GM12872 (cell line): ENCODE measurements at regions not wholly inside any gene's neighbourhood (a gene's known extent, or its start where the extent isn't known, plus 50 kb on each side); places are given as distances from the start of the nearest gene placed in this dataset.

Experiments used
- TF ChIP-seq, protein P1 (sequence below): IDR thresholded peaks from 3 replicates; pipeline ENCODE4 v1.5.1; 2011; ENCODE audit warnings: low read depth, mild to moderate bottlenecking, low read length, moderate library complexity; ENCODE audit not compliant: insufficient read depth

GRCh38 chr11:115556984-115557383 is 52.8 kb upstream of the CADM1 start:
- TF ChIP-seq, protein P1, sequence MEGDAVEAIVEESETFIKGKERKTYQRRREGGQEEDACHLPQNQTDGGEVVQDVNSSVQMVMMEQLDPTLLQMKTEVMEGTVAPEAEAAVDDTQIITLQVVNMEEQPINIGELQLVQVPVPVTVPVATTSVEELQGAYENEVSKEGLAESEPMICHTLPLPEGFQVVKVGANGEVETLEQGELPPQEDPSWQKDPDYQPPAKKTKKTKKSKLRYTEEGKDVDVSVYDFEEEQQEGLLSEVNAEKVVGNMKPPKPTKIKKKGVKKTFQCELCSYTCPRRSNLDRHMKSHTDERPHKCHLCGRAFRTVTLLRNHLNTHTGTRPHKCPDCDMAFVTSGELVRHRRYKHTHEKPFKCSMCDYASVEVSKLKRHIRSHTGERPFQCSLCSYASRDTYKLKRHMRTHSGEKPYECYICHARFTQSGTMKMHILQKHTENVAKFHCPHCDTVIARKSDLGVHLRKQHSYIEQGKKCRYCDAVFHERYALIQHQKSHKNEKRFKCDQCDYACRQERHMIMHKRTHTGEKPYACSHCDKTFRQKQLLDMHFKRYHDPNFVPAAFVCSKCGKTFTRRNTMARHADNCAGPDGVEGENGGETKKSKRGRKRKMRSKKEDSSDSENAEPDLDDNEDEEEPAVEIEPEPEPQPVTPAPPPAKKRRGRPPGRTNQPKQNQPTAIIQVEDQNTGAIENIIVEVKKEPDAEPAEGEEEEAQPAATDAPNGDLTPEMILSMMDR, result no peak

DNA sequence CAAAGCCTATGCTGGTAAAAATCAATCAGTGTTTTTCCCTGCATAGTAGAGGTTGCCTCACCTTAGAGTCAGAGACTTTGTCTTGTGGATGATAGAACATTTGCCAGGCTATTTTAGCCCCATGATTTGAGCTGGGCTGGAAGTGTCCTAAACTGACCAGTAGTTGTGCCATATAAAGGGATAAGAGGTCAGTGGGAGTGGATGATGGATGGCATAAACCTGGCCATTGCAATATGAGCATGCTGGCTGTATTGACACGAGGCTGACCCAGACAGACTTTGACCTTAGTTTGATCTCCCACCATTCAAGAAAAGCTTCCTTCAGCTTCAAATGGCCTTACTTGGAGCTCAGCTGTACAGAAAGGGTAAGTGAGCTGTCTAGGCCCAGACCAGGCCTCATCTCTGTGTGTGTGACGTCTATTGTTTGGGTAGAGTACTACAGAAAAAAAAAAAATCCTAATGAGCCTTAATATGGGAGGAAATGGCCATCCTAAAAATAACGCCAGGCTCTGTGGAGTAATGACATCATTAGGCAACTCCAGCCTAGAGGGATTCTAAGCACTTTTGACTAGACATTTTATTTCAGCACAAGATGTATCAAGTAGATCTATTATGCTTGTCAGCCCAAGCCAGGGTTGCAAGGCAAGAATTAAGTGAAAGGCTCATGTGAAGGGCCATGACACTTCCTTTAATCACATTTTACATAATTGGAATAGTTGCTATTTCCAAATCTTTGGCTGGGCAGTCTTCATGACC is 51.3 kb upstream of the CADM1 start:
- TF ChIP-seq, protein P1, result no peak
